GM18909 (cell line): ENCODE measurements at regions not wholly inside any gene's neighbourhood (a gene's known extent, or its start where the extent isn't known, plus 50 kb on each side); places are given as distances from the start of the nearest gene placed in this dataset.
"Not testable (repeated sequence)": the region's sequence is repeated elsewhere in the genome, so short reads cannot be mapped to it uniquely, and the experiment has no call there.

Experiments
- ATAC-seq: cut with Tn5 transposase; IDR thresholded peaks from one replicate; pipeline ENCODE4 v1.9.1; 2021; ENCODE audit warnings: mild to moderate bottlenecking; ENCODE audit not compliant: unreplicated experiment, poor library complexity

DNA sequence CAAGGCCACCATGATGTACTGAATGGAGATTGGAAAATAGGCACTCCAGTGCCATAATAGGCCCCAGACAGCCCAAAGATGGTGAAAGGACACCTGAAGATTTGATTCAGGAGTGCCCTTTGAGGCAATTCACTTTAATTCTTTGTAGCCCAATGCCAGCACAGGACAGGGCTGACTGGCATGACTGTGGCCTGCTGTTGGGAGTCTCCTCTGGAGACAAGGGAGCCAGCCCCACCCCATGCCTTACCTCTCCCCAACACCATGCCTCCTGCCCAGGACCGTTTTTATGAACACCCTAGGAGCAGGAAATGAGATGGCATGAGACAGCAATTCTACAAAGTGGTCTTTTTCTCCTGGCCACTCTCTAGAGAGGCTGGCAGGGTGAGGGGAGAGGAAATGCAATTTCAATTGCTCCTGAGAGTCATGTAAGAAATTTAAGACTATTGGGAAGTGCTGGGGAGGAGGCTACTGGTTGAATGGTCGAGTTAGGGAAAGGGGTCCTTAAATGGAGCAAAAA lies 94.2 kb upstream of the MAMLD1 start:
- ATAC-seq, result no peak

DNA sequence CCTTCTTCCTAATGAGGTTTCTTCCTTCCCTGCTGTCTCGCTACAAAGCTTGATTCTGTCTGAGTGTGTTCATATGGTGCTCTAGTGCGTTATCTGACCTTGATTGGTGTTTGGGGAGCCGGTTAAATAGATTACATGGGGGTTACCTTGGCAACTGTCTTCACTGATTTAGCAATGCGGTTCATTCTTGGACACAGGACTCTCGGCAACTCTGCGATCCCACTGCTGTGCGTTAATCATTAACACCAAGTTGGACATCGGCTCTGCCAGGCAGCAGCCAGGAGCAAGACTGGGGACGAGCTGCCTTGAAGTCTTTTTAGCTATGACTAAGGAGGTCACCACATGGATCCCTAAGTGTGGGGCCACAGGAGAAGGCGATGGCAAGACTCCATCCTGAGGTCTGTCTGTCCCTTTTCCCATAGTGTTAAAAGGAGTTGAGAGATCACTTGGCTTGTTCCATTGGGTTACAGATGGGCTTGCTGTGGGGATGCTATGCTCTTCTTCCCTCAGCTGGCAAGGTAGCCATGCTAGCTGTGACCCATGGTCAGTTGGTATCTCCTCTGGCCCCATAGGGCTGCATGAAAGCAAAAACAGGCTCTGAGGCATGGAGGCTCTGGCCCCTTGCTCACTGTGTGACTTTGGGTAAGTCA lies 93.4 kb upstream of the MAMLD1 start:
- ATAC-seq, result no peak

DNA sequence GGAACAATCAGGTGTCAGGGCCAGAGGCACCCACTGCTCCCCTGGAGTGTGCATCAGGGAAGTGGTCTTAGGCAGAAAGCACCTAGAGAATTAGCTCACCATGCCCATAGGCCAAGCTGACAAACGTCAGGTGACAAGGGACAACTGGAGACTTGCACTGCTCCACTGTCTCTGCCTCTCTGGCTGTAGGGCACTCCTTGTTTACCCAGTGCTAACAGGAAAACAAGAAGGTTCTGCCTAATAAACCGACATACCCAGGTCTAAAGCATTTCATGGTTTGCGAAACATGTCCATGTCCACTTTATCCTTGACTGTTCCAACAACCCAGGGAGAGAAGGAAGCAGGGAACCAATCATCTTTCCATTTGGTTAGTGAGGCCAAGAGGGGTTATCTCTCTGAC lies 92.5 kb upstream of the MAMLD1 start:
- ATAC-seq, result no peak

DNA sequence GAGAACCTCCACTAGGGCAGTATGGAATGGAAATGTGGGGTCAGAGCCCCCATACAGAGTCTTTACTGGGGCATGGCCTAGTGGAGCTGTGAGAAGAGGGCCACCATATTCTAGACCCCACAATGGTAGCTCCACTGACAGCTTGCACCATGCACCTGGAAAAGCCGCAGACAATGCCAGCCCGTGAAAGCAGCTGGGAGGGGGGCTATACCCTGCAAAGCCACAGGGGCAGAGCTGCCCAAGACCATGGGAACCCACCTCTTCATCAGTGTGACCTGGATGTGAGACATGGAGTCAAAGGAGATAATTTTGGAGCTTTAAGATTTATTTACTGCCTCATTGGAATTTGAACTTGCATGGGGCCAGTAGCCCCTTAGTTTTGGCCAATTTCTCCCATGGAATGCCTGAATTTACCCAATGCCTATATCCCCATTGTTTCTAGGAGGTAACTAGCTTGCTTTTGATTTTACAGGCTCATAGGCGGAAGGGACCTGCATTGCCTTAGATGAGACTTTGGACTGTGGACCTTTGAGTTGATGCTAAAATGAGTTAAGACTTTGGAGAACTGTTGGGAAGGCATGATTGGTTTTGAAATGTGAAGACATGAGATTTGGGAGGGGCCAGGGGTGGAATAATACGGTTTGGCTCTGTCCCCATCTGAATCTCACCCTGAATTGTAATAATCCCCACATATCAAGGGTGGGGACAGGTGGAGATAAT lies 89.4 kb upstream of the MAMLD1 start:
- ATAC-seq, result not testable (repeated sequence)

DNA sequence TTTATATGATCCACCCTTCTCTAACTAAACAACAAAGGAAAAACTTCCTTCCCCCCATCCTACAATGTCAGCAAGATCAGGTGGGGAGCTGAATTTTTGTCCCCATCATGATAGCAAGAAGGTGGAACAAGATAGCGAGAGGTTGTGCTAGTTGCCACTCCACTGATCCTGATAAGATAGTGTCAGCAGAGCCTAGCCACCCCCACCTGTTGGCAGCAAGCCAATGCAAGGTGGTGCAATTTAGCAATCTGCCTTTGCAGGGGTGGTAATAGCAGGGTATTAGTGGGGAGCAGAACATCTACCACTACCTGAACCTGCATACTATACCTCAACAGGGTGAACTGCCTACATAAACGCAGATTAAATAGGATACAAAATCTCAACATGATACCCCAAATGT lies 80.2 kb upstream of the MAMLD1 start:
- no peak for ATAC-seq

DNA sequence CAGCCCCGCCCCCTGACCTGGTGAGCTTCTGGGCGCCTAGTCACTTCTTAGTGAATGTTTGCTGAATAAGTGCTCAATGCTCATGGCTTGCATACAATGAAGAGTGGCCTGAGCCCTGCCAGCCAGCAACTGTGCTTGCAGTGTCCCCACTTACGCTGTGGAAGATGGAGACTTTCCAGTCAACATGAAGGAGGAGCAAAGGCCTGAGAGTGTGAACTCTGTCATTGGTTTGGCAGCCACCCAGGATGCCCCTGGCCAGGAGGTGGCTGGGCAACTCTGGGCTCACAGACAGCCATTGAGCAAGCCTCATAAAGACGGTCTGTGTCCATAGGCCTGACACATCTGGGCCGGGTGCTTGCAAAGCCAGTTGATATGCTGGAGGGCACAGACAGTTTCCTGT lies 72.1 kb upstream of the MAMLD1 start:
- ATAC-seq, result no peak

DNA sequence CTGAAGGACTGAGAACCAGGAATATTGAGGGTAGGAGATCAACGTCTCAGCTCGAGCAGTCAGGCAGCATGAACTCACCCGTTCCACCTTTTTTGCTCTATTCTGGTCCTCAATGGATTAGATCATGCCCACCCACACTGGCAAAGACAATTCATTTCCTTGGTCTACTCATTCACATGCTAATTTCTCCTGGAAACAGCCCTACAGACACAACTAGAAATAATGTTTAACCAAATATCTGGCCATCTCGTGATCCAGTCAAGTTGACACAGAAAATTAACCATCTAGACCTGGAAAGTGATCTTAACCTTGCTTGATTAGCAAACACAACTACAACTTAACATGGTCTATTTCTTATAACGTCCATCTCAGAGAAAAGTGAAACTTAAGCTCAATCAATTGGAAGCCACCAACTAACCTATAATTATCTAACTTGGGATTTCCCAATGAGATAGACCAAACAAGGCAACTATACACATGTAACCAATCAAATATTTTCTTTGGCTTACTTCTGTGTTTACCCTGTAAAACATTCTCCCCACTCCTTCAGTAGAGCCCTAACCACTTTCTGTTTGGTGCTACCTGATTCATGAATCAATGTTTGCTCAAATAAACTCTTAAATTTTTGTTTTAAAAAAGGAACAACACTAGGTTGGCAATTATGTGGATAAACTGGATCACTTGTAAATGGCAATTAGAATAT lies 69.7 kb upstream of the MAMLD1 start:
- ATAC-seq, result no peak

DNA sequence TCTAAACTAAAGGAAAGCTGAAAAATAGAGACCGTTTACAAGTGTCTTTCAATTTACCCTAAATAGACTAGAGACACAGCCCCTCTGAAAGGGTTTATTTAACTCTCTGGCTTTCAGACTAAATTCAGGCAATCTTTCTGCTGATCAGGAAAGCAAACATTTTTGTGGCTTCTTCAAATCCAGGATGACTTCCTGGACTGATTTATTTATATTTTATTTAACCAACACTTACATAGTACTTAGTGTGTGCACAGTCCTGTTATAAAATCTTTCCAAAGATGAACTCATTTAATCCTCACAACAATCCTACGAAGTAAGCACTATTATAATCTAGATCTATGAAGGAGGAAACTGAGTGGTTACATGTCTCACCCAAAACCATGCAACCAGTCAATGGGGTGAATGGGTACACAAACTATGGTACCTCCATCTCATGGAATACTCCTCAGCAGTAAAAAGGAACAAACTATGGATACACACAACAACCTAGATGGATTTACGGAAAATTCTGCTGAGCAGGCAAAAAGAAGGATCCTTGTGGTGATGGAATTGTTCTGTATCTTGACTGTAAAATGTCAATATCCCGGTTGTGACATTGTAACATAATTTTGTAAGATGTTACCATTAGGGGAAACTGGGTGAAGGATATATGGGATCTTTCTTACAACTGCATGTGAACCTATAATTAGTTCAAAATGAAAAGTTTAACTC lies 64.1 kb upstream of the MAMLD1 start:
- no peak for ATAC-seq

DNA sequence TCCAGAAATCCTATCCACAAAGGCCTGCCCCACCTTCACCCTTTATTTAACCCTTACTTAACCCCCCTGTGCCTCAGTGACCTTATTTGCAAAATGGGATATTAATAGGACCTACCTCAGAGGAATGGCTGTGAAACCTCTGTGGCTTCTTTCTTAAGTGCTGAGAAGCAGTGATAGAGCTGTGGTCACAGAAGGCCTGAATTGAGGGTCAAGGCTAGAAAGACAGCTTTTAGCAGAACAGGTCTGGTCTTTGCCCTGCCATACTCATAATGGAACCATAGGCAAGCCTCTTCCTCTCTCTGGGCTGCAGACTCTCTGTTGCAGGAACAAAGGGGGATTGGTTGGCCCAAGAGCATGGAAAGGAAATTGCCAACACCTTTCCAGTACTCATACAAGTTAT lies 63.5 kb upstream of the MAMLD1 start:
- no peak for ATAC-seq

DNA sequence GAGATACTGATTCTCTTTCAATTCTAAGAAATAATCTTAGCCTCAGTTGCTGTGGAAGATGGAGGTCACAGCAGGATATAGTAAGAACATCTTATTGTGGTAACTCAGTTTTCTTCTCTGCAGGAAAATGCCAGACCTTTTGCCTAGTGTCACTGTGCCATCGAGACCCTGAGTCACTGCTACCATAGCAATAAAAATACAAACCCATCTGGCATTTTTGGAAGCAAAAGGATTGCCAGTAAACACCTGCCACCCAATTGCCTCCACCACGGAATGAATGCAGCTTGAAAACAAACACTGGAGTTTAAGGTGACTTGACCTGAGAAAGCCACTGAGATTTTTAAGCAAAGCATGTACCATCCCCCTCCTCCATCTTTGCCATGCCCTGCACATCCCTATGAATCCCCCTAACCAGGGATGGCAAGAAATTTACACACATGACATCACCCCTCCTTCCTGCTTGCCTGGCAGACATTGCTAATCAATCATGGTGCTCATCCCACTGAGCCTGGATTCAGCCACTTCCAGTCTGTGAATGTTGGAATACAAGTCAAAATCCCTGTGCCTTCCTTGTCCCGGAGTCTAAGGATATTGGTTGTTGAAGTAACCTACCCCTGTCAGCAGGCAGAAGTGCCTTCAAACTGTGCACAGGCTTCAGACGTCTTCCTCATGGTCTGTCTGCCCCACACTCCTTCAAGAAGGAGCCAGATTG lies 59.6 kb upstream of the MAMLD1 start:
- ATAC-seq, result no peak

DNA sequence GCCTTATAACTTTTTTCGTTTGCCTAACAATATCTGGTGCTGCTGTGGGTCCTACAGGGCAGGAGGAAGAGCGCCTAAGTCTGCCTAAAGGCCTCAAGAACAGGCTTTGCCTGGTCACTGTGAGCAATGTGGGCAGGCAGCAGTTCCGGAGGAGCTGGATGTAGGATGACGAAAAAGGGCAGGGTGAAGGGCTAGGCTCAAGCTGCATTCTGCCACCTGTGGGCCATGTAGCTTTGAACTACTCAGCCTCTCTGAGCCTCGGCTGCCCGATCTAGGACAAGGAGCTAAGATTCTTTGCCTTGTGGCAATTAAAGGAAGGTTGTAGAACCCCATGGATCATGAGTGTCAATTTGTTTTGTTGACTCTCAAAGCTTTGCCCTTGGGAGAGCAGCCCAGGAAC lies 57.1 kb upstream of the MAMLD1 start:
- no peak for ATAC-seq

DNA sequence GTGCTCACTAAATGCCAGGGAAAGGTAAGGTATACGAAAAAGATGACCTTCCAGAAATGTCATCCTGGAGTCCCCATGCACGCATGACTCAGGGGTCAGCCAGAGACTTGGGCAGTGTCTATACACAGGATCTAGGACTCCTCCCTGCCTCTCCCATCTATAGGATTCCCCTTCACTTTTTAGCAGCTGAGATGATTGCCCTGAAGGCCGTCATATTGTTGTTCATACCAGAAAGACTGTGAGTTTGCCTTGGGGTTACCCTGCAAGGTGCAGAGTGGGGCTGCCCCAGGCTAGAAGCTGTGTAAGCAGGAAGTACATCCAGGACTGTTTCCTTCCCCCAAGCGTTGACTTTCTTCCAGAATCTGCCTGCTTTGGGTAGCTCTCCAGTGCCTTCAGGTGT lies 55.1 kb upstream of the MAMLD1 start:
- no peak for ATAC-seq

DNA sequence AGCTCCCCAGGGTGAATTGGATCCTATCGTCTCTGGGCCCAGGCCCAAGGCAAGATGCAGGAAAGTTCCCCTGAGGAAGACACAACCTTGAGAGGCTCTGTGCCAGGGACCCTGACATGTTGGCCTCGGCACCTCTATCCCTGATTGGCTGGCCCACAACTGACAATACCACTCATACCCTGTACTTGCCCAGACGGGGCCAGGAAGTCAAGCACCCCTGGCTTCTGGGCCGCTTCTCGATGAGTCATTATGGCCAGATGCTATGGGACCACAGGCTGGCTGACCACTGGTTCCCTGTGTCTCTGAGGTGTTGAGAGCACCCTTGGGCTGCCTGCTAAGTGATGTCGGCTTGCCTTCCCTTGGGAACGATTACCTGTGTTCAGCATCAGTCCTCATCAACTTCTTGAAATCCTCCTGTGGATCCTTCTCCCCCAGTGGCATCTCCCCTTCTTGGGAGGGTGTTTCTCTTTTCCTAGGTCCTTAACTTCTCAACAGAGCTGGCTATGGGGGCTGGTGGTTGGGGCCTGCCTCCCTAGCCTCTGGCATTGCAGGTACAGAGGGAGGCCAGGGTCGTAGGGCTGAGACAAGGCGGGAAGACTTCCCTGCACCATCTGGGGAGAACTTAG lies 54.5 kb upstream of the MAMLD1 start:
- ATAC-seq, result no peak

DNA sequence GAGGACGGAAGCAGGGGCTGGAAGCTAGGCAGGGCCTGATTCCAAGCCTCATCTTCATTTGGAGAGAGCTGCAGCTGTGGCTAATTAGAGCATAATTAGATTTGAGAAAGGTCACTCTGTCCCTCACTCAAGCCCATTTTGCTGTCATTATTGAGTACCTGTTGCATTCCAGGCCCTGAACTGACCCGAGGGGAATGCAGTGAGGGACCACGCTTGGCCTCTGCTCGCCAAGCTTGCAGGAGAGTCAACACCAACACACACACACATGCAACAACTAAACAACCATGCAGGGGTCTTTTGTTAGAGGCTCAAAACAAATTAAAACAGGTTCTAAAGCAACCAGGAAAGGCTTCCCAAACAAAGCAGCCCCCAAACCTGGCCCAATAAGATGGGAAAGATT lies 52.7 kb upstream of the MAMLD1 start:
- ATAC-seq, result no peak

DNA sequence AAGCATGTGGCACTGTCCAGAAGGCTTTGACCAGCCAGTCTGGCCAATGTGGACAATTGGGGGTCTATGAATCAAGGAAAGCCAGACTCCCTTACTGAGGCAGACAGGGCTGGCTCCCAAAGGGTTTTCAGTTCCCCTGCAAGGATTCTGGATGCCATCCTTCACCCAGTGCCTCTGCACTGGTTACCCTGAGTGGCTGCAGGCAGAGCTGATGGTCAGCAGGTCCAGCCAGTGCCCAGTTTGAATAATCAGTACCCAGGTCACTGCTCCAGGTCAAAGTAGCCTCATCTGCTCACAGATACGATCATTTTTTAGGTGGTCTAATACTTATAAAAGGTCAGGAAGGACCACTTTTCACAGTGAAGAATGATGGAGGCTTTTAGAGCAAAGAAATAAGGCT lies 52.2 kb upstream of the MAMLD1 start:
- ATAC-seq, result no peak

DNA sequence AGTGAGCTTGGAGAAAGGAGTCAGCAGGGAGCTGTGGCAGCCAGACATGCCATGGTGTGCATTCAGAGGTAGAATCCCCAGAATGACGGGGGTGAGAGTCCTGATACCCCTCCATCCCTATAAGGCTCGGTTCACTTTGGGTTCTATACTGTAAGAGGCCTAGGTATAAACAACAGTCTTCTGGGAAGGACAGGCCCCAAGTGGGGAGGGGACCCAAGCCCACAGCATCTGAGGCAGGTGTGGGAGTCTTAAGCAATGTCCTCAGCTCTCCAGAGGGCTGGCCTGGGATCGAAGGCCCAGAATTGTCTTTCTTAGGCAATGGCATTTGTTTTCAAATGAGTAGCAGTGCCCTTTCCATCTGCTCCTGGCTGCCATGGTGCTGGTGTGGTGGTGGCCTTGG lies 50.2 kb upstream of the MAMLD1 start:
- no peak for ATAC-seq
